Neural cell (in vitro differentiated cells): ENCODE measurements at regions not wholly inside any gene's neighbourhood (a gene's known extent, or its start where the extent isn't known, plus 50 kb on each side); places are given as distances from the start of the nearest gene placed in this dataset.

Source experiments
- H2AFZ ChIP-seq: fragments of 200-600, 300-800 bp; sonication (generic), shearing (Covaris generic); 2 replicates; pipeline ENCODE4 v1.6.0; 2014; ENCODE audit warnings: low read depth, mild to moderate bottlenecking, antibody characterized with exemption, low read length, moderate library complexity
- H3F3A ChIP-seq: fragments of 200-600 bp; shearing (Covaris generic); 2 replicates; pipeline ENCODE4 v1.6.1; 2016; ENCODE audit warnings: mild to moderate bottlenecking, moderate library complexity, mixed read lengths, antibody characterized with exemption, low read length; ENCODE audit not compliant: insufficient read depth, poor library complexity, severe bottlenecking
- H3K27ac ChIP-seq: fragments of 200-600, 300-800 bp; sonication (generic), shearing (Covaris generic); 2 replicates; pipeline ENCODE4 v1.5.1; 2014; ENCODE audit warnings: mild to moderate bottlenecking, low read length, moderate library complexity
- H3K27me3 ChIP-seq: fragments of 300-800, 200-600 bp; sonication (generic), shearing (Covaris generic); 2 replicates; pipeline ENCODE4 v1.6.0; 2014; ENCODE audit warnings: mild to moderate bottlenecking, low read depth, low read length, moderate library complexity; ENCODE audit not compliant: insufficient read depth
- H3K36me3 ChIP-seq: fragments of 300-800, 200-600 bp; sonication (generic), shearing (Covaris generic); 2 replicates; pipeline ENCODE4 v1.5.1; 2014; ENCODE audit warnings: mild to moderate bottlenecking, antibody characterized with exemption, low read length, moderate library complexity; ENCODE audit not compliant: insufficient read depth
- H3K4me2 ChIP-seq: fragments of 300-800, 200-600 bp; sonication (generic), shearing (Covaris generic); 2 replicates; pipeline ENCODE4 v1.6.0; 2014; ENCODE audit warnings: mild to moderate bottlenecking, low read length
- H3K4me3 ChIP-seq: fragments of 300-800, 200-600 bp; sonication (generic), shearing (Covaris generic); 2 replicates; pipeline ENCODE4 v1.5.1; 2014; ENCODE audit warnings: mild to moderate bottlenecking, low read length, moderate library complexity
- H3K79me2 ChIP-seq: fragments of 200-600 bp; shearing (Covaris generic); replicated peaks from 2 replicates; pipeline ENCODE4 v1.6.0; 2014; ENCODE audit warnings: mild to moderate bottlenecking, low read length, moderate library complexity; ENCODE audit not compliant: insufficient read depth
- H3K9ac ChIP-seq: fragments of 300-800, 200-600 bp; sonication (generic), shearing (Covaris generic); 2 replicates; pipeline ENCODE4 v1.6.1; 2016; ENCODE audit warnings: mild to moderate bottlenecking, low read length, mixed read lengths
- H3K9me2 ChIP-seq: fragments of 200-600 bp; shearing (Covaris generic); 2 replicates; pipeline ENCODE4 v1.6.1; 2016; ENCODE audit warnings: mild to moderate bottlenecking, low read length, mixed read lengths; ENCODE audit not compliant: insufficient read depth
- H3K9me3 ChIP-seq: fragments of 200-600, 300-800 bp; sonication (generic), shearing (Covaris generic); 2 replicates; pipeline ENCODE4 v1.6.1; 2016; ENCODE audit warnings: mild to moderate bottlenecking, mixed run types, low read length, moderate library complexity, mixed read lengths
- H4K20me1 ChIP-seq: fragments of 200-600 bp; shearing (Covaris generic); 2 replicates; pipeline ENCODE4 v1.6.1; 2016; ENCODE audit warnings: mild to moderate bottlenecking, mixed run types; ENCODE audit not compliant: insufficient read depth
- EP300 ChIP-seq: fragments of 450-650 bp; conservative IDR thresholded peaks from 2 replicates; pipeline ENCODE4 v1.6.1; 2014; ENCODE audit warnings: antibody characterized with exemption, mild to moderate bottlenecking, moderate library complexity; ENCODE audit not compliant: poor library complexity, severe bottlenecking
- EZH2 ChIP-seq: fragments of 200-600, 300-800 bp; shearing (Covaris generic), sonication (generic); IDR thresholded peaks from 2 replicates; pipeline ENCODE4 v1.6.1; 2014; ENCODE audit warnings: antibody characterized with exemption, low read length, borderline replicate concordance, mild to moderate bottlenecking; ENCODE audit not compliant: insufficient read depth, poor library complexity, severe bottlenecking
- MXI1 ChIP-seq: fragments of 450-650 bp; conservative IDR thresholded peaks from 2 replicates; pipeline ENCODE4 v1.6.1; 2014; ENCODE audit warnings: antibody characterized with exemption, mild to moderate bottlenecking; ENCODE audit not compliant: poor library complexity, severe bottlenecking
- POLR2AphosphoS5 ChIP-seq: IDR thresholded peaks from 2 replicates; pipeline ENCODE4 v1.6.1; 2012
- RAD21 ChIP-seq: fragments of 450-650 bp; conservative IDR thresholded peaks from 2 replicates; pipeline ENCODE4 v1.6.1; 2014; ENCODE audit warnings: antibody characterized with exemption, mild to moderate bottlenecking, moderate library complexity
- SMC3 ChIP-seq: fragments of 450-650 bp; conservative IDR thresholded peaks from 2 replicates; pipeline ENCODE4 v1.6.1; 2014; ENCODE audit warnings: antibody characterized with exemption, mild to moderate bottlenecking, moderate library complexity; ENCODE audit not compliant: poor library complexity
- TAF1 ChIP-seq: IDR thresholded peaks from 2 replicates; pipeline ENCODE4 v1.6.1; 2012; ENCODE audit warnings: low read depth
- TF ChIP-seq, protein P1 (sequence below): fragments of 450-650 bp; IDR thresholded peaks from 2 replicates; pipeline ENCODE4 v1.5.1; 2014; ENCODE audit warnings: antibody characterized with exemption, mild to moderate bottlenecking, moderate library complexity; ENCODE audit not compliant: poor library complexity, severe bottlenecking
- TF ChIP-seq, protein P2 (sequence below): IDR thresholded peaks from 2 replicates; pipeline ENCODE4 v1.6.1; 2012; ENCODE audit warnings: borderline replicate concordance

- H3K27ac ChIP-seq = peak overlapping the region; percentile 93
- H3K9ac ChIP-seq = peak overlapping the region; percentile 84
- peak overlapping the region; percentile 43 for H3K4me2 ChIP-seq
Measured at GRCh38 chr9:33677506-33677809, 117.9 kb upstream of the PRSS3 start.

DNA sequence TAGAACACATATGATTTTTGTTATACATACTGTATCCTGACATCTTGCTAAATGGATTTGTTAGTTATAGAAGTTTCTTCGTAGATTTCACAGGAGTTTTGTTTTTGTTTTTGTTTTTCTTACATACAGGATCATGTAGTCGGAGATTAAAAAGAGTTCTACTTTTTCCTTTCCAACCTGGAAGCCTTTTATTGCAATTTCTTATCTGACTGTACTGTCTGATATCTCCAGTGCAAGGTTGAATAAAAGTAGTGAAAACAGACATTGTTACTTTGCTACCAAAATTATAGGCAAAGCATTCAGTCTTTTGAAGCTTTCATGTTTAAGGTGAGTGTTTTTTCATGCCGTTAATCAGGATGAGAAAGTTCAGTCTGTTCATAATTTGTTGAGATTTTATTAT is 117.4 kb upstream of the PRSS3 start:
- peak overlapping the region; percentile 84 for H3K9ac ChIP-seq
- H3K36me3 ChIP-seq = no peaks in the 10 kb centered on the region
- H3K4me3 ChIP-seq = peak overlapping the region; percentile 67
- H3F3A ChIP-seq = no peaks in the 10 kb centered on the region
- TF ChIP-seq RAD21 (no peak), EZH2 (no peak), SMC3 (no peak), MXI1 (no peak), EP300 (no peak), TAF1 (no peak), POLR2AphosphoS5 (no peak)
- TF ChIP-seq, protein P1, sequence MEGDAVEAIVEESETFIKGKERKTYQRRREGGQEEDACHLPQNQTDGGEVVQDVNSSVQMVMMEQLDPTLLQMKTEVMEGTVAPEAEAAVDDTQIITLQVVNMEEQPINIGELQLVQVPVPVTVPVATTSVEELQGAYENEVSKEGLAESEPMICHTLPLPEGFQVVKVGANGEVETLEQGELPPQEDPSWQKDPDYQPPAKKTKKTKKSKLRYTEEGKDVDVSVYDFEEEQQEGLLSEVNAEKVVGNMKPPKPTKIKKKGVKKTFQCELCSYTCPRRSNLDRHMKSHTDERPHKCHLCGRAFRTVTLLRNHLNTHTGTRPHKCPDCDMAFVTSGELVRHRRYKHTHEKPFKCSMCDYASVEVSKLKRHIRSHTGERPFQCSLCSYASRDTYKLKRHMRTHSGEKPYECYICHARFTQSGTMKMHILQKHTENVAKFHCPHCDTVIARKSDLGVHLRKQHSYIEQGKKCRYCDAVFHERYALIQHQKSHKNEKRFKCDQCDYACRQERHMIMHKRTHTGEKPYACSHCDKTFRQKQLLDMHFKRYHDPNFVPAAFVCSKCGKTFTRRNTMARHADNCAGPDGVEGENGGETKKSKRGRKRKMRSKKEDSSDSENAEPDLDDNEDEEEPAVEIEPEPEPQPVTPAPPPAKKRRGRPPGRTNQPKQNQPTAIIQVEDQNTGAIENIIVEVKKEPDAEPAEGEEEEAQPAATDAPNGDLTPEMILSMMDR = no peak
- TF ChIP-seq, protein P2, sequence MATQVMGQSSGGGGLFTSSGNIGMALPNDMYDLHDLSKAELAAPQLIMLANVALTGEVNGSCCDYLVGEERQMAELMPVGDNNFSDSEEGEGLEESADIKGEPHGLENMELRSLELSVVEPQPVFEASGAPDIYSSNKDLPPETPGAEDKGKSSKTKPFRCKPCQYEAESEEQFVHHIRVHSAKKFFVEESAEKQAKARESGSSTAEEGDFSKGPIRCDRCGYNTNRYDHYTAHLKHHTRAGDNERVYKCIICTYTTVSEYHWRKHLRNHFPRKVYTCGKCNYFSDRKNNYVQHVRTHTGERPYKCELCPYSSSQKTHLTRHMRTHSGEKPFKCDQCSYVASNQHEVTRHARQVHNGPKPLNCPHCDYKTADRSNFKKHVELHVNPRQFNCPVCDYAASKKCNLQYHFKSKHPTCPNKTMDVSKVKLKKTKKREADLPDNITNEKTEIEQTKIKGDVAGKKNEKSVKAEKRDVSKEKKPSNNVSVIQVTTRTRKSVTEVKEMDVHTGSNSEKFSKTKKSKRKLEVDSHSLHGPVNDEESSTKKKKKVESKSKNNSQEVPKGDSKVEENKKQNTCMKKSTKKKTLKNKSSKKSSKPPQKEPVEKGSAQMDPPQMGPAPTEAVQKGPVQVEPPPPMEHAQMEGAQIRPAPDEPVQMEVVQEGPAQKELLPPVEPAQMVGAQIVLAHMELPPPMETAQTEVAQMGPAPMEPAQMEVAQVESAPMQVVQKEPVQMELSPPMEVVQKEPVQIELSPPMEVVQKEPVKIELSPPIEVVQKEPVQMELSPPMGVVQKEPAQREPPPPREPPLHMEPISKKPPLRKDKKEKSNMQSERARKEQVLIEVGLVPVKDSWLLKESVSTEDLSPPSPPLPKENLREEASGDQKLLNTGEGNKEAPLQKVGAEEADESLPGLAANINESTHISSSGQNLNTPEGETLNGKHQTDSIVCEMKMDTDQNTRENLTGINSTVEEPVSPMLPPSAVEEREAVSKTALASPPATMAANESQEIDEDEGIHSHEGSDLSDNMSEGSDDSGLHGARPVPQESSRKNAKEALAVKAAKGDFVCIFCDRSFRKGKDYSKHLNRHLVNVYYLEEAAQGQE = no peak
- H2AFZ ChIP-seq = peak overlapping the region; percentile 48
- H3K9me3 ChIP-seq = no peaks in the 10 kb centered on the region
- peak overlapping the region; percentile 43 for H3K4me2 ChIP-seq
- no peaks in the 10 kb centered on the region for H4K20me1 ChIP-seq
- H3K27me3 ChIP-seq = no peaks in the 10 kb centered on the region
- peak overlapping the region; percentile 93 for H3K27ac ChIP-seq
- H3K79me2 ChIP-seq = peaks cover 19% of the 10 kb centered on the region
- no peaks in the 10 kb centered on the region for H3K9me2 ChIP-seq

More at GRCh38 chr9:33677506-33677809, 117.9 kb upstream of the PRSS3 start:
- TF ChIP-seq EZH2 = no peak
- TF ChIP-seq EP300 = no peak
- TF ChIP-seq SMC3 = no peak
- TF ChIP-seq MXI1 = no peak
- TF ChIP-seq, protein P2 = no peak
- TF ChIP-seq TAF1 = no peak
- TF ChIP-seq, protein P1 = no peak
- no peak for TF ChIP-seq RAD21
- TF ChIP-seq POLR2AphosphoS5 = no peak
- H3K9me2 ChIP-seq = no peaks in the 10 kb centered on the region
- peaks cover 19% of the 10 kb centered on the region for H3K79me2 ChIP-seq
- no peaks in the 10 kb centered on the region for H4K20me1 ChIP-seq
- peak overlapping the region; percentile 48 for H2AFZ ChIP-seq
- peak overlapping the region; percentile 67 for H3K4me3 ChIP-seq
- H3K27me3 ChIP-seq = no peaks in the 10 kb centered on the region
- H3K9me3 ChIP-seq = no peaks in the 10 kb centered on the region
- no peaks in the 10 kb centered on the region for H3F3A ChIP-seq
- H3K36me3 ChIP-seq = no peaks in the 10 kb centered on the region
